BE2C (cell line): ENCODE measurements at regions not wholly inside any gene's neighbourhood (a gene's known extent, or its start where the extent isn't known, plus 50 kb on each side); places are given as distances from the start of the nearest gene placed in this dataset.

ENCODE experiments used
- DNase-seq: peaks from one replicate; pipeline ENCODE4 v3.0.0-alpha.2; 2020
- H3K27me3 ChIP-seq: fragments of 250-450 bp; sonication (Bioruptor Pico); 2 replicates; pipeline ENCODE4 v1.5.1; 2020; ENCODE audit warnings: mild to moderate bottlenecking
- H3K36me3 ChIP-seq: fragments of 250-450 bp; sonication (Bioruptor Pico); 2 replicates; pipeline ENCODE4 v1.5.1; 2020; ENCODE audit warnings: mild to moderate bottlenecking
- H3K4me1 ChIP-seq: fragments of 250-450 bp; sonication (Bioruptor Pico); 2 replicates; pipeline ENCODE4 v1.5.1; 2020
- H3K4me3 ChIP-seq: 2 replicates; pipeline ENCODE4 v1.5.1; 2011; ENCODE audit warnings: low read depth, low read length
- H3K9me3 ChIP-seq: fragments of 250-450 bp; sonication (Bioruptor Pico); 2 replicates; pipeline ENCODE4 v1.5.1; 2020
- TF ChIP-seq, protein P1 (sequence below): IDR thresholded peaks from 2 replicates; pipeline ENCODE4 v1.5.1; 2012; ENCODE audit warnings: mild to moderate bottlenecking, low read depth, low read length

- no peaks in the 10 kb centered on the region for H3K27me3 ChIP-seq
- no peaks in the 10 kb centered on the region for H3K36me3 ChIP-seq
- no peaks in the 10 kb centered on the region for H3K4me1 ChIP-seq
- no peak for DNase-seq
- no peaks in the 10 kb centered on the region for H3K9me3 ChIP-seq
- TF ChIP-seq, protein P1, sequence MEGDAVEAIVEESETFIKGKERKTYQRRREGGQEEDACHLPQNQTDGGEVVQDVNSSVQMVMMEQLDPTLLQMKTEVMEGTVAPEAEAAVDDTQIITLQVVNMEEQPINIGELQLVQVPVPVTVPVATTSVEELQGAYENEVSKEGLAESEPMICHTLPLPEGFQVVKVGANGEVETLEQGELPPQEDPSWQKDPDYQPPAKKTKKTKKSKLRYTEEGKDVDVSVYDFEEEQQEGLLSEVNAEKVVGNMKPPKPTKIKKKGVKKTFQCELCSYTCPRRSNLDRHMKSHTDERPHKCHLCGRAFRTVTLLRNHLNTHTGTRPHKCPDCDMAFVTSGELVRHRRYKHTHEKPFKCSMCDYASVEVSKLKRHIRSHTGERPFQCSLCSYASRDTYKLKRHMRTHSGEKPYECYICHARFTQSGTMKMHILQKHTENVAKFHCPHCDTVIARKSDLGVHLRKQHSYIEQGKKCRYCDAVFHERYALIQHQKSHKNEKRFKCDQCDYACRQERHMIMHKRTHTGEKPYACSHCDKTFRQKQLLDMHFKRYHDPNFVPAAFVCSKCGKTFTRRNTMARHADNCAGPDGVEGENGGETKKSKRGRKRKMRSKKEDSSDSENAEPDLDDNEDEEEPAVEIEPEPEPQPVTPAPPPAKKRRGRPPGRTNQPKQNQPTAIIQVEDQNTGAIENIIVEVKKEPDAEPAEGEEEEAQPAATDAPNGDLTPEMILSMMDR = no peak
- no peak overlapping the region for H3K4me3 ChIP-seq
Observed at GRCh38 chr15:53328341-53328740, 431.1 kb downstream of the WDR72 start.

- H3K4me3 ChIP-seq = no peak overlapping the region
- no peak for DNase-seq
- no peaks in the 10 kb centered on the region for H3K9me3 ChIP-seq
- no peaks in the 10 kb centered on the region for H3K4me1 ChIP-seq
- H3K36me3 ChIP-seq = no peaks in the 10 kb centered on the region
- TF ChIP-seq, protein P1 = no peak
- no peaks in the 10 kb centered on the region for H3K27me3 ChIP-seq
Observed at GRCh38 chr15:53324061-53324460, 435.4 kb downstream of the WDR72 start.

- Histone ChIP-seq H3K36me3 (no peaks in the 10 kb centered on the region), H3K4me3 (no peak overlapping the region), H3K27me3 (no peaks in the 10 kb centered on the region), H3K4me1 (no peaks in the 10 kb centered on the region), H3K9me3 (no peaks in the 10 kb centered on the region)
- TF ChIP-seq, protein P1 = no peak
- DNase-seq = no peak
Observed at GRCh38 chr15:53323191-53323590, 436.3 kb downstream of the WDR72 start.

DNA sequence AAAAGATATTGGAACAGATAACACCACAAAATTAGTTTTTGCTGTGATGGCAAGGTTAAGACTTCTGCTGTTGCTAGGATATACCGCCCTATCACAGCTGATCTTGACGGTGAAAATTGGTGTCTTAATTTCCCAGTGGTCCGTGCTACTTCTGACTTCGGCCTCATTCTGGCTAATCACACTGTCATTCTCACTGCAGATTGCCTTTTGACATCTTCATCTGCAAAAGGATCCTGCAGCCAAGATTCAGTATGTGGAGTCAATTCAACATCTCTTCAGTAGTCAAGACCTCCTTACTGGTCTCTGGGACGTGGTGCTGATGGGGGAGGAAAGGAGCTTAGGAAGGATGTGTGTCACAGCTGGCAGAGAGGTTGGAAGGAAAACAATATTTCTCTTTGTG lies 438.6 kb downstream of the WDR72 start:
- H3K27me3 ChIP-seq = no peaks in the 10 kb centered on the region
- H3K36me3 ChIP-seq = no peaks in the 10 kb centered on the region
- H3K9me3 ChIP-seq = no peaks in the 10 kb centered on the region
- H3K4me1 ChIP-seq = no peaks in the 10 kb centered on the region
- H3K4me3 ChIP-seq = no peak overlapping the region
- DNase-seq = no peak
- TF ChIP-seq, protein P1 = no peak

GRCh38 chr15:53312707-53313106 lies 446.8 kb downstream of the WDR72 start:
- no peaks in the 10 kb centered on the region for H3K36me3 ChIP-seq
- no peaks in the 10 kb centered on the region for H3K4me1 ChIP-seq
- H3K27me3 ChIP-seq = no peaks in the 10 kb centered on the region
- TF ChIP-seq, protein P1 = no peak
- no peak for DNase-seq
- no peak overlapping the region for H3K4me3 ChIP-seq
- H3K9me3 ChIP-seq = no peaks in the 10 kb centered on the region

DNA sequence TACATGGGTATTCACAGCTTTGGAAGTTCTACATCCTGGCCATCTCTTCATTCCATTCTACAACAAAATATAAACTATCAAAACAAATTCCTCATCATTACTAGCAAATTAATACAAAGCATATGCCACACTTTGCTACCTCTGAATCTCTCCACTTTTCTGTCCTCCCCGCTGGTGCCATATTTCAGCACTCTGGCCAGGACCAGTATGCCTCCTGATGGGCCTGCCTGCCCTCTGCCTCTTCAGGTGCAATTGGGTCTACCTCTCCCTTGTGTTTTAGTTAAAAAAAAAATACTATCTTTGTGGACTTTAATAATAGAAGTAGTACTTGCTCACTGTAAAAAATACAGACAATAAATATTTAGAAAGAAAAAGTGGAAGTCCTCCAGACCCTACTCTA lies 448.8 kb downstream of the WDR72 start:
- DNase-seq = no peak
- Histone ChIP-seq H3K4me1 (no peaks in the 10 kb centered on the region), H3K4me3 (no peak overlapping the region), H3K27me3 (no peaks in the 10 kb centered on the region), H3K9me3 (no peaks in the 10 kb centered on the region), H3K36me3 (no peaks in the 10 kb centered on the region)
- TF ChIP-seq, protein P1 = no peak
